A673 (cell line): ENCODE measurements at regions not wholly inside any gene's neighbourhood (a gene's known extent, or its start where the extent isn't known, plus 50 kb on each side); places are given as distances from the start of the nearest gene placed in this dataset.

Experiments
- CTCF ChIP-seq: fragments of 300-800, 200-600 bp; sonication (generic); conservative IDR thresholded peaks from 2 replicates; pipeline ENCODE4 v1.5.1; 2017; ENCODE audit warnings: low read depth, mild to moderate bottlenecking, antibody characterized with exemption, low read length, moderate library complexity, mixed read lengths
- EZH2 ChIP-seq: fragments of 200-600 bp; sonication (generic); IDR thresholded peaks from 2 replicates; pipeline ENCODE4 v1.6.1; 2017; ENCODE audit warnings: borderline replicate concordance, low read depth, mild to moderate bottlenecking, mixed read lengths, antibody characterized with exemption, low read length; ENCODE audit not compliant: poor library complexity, severe bottlenecking

- TF ChIP-seq EZH2 (no peak), CTCF (no peak)
These were observed 168.6 kb downstream of the ACER2 start for GRCh38 chr9:19577411-19577810.
